HK-2 (cell line): ENCODE measurements at regions not wholly inside any gene's neighbourhood (a gene's known extent, or its start where the extent isn't known, plus 50 kb on each side); places are given as distances from the start of the nearest gene placed in this dataset.
"Not testable (repeated sequence)": the region's sequence is repeated elsewhere in the genome, so short reads cannot be mapped to it uniquely, and the experiment has no call there.

ENCODE experiments used
- DNase-seq: peaks from one replicate; pipeline ENCODE4 v3.0.0-alpha.2; 2018; ENCODE audit not compliant: unreplicated experiment

- DNase-seq, result no peak
Observed at GRCh38 chr4:114296126-114296525, 302.5 kb upstream of the UGT8 start.

- DNase-seq, result no peak
Observed at GRCh38 chr4:114302472-114302871, 296.1 kb upstream of the UGT8 start.

GRCh38 chr4:114304046-114304445 lies 294.6 kb upstream of the UGT8 start:
- no peak for DNase-seq

- no peak for DNase-seq
Observed at GRCh38 chr4:114304567-114304966, 294.0 kb upstream of the UGT8 start.

- DNase-seq, result no peak
Observed at GRCh38 chr4:114306946-114307345, 291.7 kb upstream of the UGT8 start.

- no peak for DNase-seq
Observed at GRCh38 chr4:114310296-114310925, 288.2 kb upstream of the UGT8 start.

GRCh38 chr4:114311787-114312186 lies 286.8 kb upstream of the UGT8 start:
- DNase-seq, result no peak

- DNase-seq, result no peak
Observed at GRCh38 chr4:114312338-114312737, 286.3 kb upstream of the UGT8 start.

GRCh38 chr4:114316789-114317188 lies 281.8 kb upstream of the UGT8 start:
- no peak for DNase-seq

- no peak for DNase-seq
Observed at GRCh38 chr4:114317564-114317963, 281.0 kb upstream of the UGT8 start.

- no peak for DNase-seq
Observed at GRCh38 chr4:114318309-114318708, 280.3 kb upstream of the UGT8 start.

- no peak for DNase-seq
Observed at GRCh38 chr4:114320126-114320525, 278.5 kb upstream of the UGT8 start.

GRCh38 chr4:114321366-114321765 lies 277.2 kb upstream of the UGT8 start:
- no peak for DNase-seq

GRCh38 chr4:114323841-114324240 lies 274.8 kb upstream of the UGT8 start:
- DNase-seq, result no peak

- no peak for DNase-seq
Observed at GRCh38 chr4:114326358-114326757, 272.2 kb upstream of the UGT8 start.

- no peak for DNase-seq
Observed at GRCh38 chr4:114332119-114332518, 266.5 kb upstream of the UGT8 start.

- DNase-seq, result not testable (repeated sequence)
Observed at GRCh38 chr4:114334363-114334762, 264.2 kb upstream of the UGT8 start.

- DNase-seq, result no peak
Observed at GRCh38 chr4:114334884-114335330, 263.7 kb upstream of the UGT8 start.

GRCh38 chr4:114335339-114335738 lies 263.3 kb upstream of the UGT8 start:
- no peak for DNase-seq

GRCh38 chr4:114343015-114343414 lies 255.6 kb upstream of the UGT8 start:
- no peak for DNase-seq

GRCh38 chr4:114349543-114350175 lies 248.9 kb upstream of the UGT8 start:
- DNase-seq, result no peak

- DNase-seq, result no peak
Observed at GRCh38 chr4:114358901-114359300, 239.7 kb upstream of the UGT8 start.

GRCh38 chr4:114361249-114361648 lies 237.4 kb upstream of the UGT8 start:
- DNase-seq, result no peak

GRCh38 chr4:114364857-114365256 lies 233.8 kb upstream of the UGT8 start:
- DNase-seq, result peak; percentile 44
